Anterior cingulate cortex (tissue), 58 donors: ENCODE measurements at regions not wholly inside any gene's neighbourhood (a gene's known extent, or its start where the extent isn't known, plus 50 kb on each side); places are given as distances from the start of the nearest gene placed in this dataset.
A peak's percentile ranks its signal among the peaks of the same experiment; 100 is the strongest.

Source experiments
- DNase-seq, 58 donors: peaks; one replicate each; lab custom pipeline; 2025; lab: John Stamatoyannopoulos, UW

DNA sequence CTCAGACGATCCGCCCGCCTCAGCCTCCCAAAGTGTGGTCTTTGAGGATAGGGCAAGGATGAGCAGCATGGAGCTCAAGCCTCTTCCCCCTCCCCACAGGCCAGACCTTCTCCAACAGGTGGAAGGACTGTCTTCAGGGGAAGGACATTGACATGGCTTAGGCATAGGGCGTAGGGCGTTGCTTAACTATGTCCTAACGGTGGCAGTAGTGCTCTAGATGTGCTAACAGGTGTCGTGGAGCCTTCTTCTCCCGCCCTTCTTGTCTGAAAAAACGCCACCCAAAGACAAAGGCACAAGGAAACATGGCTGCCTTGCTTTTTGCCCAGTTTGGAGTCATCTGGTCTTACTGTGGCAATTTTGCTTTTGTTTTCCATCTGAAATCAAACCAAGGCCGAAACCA is 219.8 kb downstream of the OR13H1 start:
- DNase-seq = peak in 24 of 58 donors; percentile 4 to 87 (median 66)

DNA sequence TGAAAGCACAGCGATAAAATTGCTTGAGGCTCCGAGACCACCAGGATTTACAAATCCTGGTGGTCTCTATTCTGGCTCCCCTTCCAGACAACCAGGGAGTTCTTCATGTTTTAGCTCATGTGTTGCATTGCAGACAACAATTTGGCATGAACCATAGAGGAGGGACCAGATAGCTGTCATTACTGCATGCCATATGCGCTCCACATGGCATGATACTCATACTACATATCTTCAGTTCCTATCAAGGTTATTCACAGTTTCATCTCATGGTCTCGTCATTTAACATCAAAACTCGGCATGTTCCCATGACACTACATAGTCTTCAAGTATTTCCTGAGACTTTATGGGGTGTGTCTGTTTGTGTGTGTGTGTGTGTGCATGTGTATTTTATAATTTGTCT is 220.3 kb downstream of the OR13H1 start:
- peak in 1 of 58 donors; percentile 32 for DNase-seq

DNA sequence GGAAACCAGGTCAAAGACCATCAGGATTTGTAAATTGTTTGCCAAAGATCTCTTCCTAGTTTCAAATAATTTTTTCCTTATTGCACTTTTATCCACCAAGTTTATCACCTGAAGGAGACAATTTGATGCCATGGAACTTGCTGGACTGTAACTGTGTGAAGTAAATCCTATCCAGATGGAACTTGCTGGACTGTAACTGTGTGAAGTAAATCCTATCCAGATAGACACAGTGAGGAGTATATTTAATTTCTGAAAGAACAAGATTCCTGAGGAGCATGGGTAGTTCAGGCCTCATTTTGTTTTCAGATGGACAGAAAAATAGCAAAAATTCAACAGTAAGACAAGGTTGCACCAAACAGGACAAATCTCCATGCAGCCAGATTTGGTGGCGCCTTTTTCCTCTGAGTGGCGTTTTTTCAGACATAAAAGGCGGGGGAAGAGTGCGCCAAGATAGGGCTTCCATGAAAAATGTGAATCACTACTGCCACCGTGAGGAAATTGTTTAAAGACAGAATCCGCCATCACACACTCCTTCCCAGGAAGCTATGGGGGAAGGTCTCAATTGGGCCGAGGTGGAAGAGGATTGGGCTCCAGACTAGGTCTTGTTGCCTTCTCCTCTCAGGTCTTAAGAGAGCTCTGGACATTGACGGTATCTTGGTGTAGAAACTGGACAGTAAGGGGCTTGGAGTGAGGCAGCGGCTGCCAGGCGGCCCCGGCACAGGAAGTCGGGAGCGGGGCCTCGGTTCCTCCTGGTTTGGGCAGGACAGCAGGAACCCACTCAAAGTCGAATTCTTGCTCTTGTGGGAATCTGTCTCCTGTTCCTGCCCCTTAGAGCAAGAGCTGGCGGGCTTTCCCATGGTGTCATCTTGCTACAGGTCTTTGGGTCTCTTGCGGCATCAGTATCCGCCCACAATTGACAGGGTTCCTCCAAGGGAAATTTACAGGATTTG is 234.7 kb downstream of the OR13H1 start:
- DNase-seq = peak in 23 of 58 donors; percentile 22 to 87 (median 62)

DNA sequence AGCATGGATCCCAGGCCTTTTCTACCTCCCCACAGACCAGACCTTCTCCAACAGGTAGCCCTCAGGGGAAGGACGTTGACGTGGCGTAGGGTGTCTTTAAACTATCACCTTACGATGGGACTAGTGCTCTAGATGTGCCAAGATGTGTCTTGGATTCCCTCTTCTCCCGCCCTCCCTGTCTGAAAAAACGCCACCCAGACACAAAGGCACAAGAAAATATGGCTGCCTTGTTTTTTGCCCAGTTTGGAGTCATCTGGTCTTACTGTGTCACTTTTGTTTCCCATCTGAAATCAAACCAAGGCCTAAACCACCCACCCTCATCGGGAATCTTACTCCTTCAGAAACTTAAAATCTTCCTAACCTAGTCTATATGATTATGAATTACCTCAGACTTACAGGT is 235.4 kb downstream of the OR13H1 start:
- DNase-seq = no peak

DNA sequence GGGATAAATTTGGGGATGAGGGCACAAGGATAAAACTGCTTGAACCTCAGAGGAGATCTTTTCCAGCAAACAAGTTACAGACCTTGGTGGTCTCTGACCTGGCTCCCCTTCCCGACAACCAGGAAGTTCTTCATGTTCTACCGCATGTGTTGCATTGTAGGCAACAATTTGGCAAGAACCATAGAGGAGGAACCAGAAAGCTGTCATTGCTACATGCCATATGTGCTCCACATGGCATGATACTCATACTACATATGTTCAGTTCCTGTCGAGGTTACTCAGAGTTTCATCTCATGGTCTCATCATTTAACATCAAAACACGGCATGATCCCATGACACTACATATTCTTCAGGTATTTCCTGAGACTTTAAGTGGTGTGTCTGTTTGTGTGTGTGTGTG is 235.9 kb downstream of the OR13H1 start:
- DNase-seq = no peak

DNA sequence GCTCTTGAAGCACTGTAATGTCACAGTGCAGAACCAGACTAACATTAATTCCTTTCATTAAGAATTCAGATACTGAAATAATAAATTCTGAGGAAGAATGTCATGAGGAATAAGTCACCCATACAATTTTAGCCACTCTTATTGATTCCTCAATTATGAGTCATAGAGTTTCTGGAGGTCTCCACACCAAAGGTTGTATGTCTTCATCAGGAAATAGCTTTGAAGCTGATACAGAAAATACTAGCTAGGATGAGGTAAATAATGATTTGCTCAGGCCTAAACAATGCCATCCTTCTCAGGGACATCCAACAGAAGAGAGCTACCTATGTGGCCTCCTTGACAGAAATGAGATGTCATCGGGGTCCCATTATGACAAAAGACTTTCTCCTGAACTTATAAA is 238.8 kb downstream of the OR13H1 start:
- no peak for DNase-seq

DNA sequence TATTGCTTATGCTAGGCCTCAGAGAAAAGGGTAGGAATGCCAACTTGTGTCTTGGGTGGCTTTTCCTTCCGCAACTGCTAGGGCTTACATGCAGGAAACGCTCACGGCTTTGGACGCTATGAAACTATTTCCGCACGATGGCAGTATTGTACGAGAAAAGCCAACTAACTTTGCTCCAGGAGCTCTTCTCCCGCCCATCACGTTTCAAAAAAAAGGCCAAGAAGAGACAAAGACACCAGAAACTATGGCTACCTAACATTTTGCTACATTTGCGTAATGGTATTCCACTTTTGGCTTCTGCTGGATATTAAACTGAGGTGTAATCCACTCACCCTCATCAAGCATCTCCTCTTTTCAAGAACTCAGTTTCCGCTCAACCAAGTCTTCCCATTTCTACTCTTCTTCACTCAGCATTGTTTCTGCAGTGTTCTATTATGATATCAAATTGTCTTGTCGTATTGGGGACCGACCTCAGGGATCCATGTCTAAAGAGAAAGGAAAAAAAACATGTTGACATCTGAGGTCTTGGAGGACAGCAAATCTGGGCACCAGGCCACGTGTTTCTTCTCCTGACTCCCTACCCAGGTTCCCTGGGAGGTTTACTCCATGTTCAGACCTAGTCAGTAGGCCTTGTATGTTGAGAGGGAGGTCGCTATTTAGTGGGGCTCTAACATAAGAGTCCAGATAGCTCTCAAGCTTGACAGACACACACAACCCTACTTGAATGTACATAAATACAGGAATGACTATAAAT is 239.4 kb upstream of the STK26 start:
- peak in 23 of 58 donors; percentile 16 to 87 (median 62) for DNase-seq

DNA sequence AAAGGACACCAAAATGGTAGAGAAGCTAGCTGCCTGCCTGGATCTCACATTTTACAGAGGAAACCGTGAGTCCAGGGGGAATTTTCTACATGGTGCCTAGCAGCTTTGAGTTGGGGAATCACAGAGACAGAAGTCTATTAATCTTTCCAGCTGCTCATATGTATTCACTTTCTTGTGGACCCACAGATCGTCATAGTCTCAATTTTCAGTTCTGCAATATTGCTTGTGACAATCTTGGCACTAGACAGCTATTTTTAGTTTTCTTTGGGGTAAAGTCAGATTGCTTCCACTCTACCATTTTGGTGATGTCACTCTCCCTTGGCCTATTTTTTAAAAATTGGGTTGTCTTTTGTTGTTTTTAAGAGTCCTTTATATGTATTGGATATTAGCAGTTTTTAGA is 233.4 kb upstream of the STK26 start:
- no peak for DNase-seq

DNA sequence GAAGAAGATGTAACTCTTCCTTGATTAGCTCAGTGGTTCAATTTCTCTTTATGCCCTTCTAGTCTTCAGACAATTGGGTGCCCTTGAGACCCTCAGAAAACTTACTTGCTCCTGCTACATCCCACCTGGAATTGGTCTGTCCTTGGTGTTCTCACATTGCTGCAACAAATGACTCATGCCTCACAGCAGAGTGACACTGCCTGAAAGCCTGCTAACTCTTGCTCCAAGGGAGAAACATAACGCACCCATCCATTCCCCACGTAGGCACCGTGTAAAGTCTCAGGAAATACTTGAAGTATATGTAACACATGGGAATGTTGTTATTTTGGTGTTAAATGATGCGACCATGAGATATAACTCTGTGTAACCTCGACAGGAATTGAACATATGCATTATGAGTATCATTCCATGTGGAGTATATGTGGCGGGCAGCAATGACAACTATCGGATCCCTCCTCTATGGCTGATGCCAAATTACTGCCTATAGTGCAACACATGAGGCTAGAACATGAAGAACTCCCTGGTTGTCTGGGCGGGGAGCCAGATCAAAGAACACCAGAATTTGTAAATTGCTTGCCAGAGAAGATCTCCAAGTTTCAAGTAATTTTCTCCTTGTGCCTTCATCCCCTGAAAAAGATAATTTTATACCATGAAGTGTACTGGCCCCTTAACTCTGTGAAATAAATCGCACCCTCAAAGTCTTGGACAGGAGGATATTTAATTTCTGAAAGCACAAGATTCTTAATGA is 231.3 kb upstream of the STK26 start:
- DNase-seq = peak in 6 of 58 donors; percentile 5 to 50 (median 32)

DNA sequence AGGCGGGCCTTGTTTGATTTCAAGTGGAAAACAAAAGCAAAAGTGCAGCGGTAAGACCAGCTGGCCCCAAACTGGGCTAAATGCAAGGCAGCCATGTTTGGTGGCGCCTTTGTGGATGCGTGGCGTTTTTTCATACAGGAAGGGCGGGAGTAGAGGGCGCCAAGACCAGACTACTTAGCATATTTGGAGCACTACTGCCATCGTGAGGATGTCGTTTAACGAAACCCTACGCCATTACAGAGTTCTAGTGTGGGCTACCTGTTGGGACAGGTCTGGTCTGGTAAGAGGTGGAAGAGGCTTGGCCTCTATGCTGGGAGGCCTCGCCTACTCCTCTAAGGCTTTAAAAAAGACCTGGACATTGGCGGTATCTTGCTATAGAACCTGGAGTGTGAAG is 230.7 kb upstream of the STK26 start:
- peak in 24 of 58 donors; percentile 32 to 94 (median 82) for DNase-seq

DNA sequence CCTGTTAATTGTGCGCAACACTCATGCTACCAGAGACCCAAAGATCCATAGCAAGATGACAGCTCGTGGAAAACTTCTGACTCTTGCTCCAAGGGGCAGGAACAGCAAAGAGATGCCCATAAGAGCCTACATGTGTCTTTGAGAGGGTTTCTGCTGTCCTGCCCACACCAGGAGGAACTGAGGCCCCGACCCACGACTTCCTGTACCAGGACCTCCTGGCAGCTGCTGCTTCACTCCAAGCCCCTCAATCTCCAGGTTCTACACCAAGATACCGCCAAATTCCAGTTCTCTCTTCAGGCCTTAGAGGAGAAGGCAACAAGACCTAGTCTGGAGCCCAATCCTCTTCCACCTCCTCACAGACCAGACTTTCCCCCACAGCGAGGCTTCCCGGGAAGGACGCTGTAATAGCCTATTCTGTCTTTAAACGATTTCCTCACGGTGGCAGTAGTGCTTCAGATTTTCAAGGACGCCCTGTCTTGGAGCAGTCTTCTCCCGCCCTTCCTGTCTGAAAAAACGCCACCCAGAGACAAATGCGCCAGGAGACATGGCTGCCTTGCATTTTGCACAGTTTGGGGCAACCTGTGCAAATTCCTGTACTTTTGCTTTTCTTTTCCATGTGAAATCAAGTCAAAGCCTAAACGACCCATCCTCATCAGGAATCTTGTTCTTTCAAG is 230.2 kb upstream of the STK26 start:
- peak in 24 of 58 donors; percentile 20 to 92 (median 78) for DNase-seq

DNA sequence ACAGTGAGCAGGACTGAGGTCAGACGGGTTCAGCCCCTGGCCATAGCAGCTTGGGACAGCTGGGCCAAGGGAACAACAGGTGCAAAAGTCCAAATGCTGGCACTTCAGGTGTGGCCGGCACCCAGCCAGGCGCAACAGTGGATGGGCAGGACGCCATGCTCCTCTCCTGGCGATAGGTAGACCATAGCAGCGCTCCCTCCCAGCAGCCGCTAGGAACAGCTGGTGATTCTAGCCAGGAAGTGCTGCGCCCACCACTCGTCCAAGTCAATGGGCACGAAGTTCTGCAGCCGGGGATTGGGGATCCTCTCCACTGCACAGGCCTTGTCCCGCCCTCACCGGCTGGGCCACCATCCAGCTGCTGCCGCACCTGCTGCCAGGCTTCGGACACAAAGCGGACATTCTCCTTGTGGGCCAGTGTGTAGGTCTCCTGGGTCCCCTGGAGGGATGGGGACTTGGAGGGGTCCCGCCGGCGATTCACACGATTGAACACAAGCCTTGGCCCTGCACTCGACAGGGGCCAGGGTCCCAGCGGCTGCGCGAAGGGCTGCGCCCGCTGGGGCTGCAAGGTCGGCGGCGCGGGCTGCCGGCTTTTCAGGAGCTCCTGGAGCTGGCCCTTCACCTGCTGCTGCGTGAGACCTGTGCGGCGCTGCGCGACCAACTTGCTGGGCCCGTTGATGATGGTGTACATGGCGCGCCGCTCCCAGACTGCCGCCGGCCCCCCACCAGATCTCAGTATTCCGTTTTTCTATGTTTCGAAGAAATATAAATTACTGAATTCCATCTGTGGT is 227.5 kb upstream of the STK26 start:
- DNase-seq = no peak

DNA sequence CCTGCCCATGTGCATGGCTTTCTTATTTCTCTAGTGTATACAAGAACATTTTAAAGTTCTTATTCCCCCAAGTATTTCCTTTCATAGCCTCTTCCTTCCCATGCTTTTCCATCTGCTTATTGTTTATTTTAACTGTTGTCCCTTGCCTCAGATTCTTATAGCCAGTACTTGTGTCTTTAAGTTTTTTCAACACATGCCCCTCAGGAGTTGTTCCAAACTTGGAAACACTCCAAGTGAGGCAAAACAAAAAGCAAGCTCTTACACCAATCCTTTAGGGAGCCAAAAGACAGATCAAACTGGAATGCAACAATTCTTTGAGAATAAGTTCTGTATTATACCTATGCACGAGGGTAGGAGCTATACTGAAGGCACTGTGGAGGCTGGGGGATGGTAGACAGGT is 222.0 kb upstream of the STK26 start:
- DNase-seq = no peak

DNA sequence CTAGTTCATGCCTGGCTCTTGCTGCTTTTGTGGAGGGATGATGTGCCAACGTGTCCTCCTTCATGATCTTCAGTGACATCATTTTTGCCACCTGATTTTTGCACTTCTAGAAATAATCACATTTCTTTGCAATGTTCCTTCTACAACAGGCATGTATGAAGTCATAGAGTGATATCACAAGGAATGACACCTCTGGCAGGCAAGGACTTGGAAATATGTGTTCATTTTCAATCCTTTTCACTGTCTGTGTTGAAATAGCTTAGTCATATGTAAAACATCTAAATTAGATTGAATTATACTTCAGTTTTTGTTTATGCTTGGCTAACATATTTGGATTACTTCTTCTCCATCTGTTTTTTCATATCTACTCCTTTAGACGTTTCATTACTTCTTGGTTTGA is 221.2 kb upstream of the STK26 start:
- DNase-seq = no peak

DNA sequence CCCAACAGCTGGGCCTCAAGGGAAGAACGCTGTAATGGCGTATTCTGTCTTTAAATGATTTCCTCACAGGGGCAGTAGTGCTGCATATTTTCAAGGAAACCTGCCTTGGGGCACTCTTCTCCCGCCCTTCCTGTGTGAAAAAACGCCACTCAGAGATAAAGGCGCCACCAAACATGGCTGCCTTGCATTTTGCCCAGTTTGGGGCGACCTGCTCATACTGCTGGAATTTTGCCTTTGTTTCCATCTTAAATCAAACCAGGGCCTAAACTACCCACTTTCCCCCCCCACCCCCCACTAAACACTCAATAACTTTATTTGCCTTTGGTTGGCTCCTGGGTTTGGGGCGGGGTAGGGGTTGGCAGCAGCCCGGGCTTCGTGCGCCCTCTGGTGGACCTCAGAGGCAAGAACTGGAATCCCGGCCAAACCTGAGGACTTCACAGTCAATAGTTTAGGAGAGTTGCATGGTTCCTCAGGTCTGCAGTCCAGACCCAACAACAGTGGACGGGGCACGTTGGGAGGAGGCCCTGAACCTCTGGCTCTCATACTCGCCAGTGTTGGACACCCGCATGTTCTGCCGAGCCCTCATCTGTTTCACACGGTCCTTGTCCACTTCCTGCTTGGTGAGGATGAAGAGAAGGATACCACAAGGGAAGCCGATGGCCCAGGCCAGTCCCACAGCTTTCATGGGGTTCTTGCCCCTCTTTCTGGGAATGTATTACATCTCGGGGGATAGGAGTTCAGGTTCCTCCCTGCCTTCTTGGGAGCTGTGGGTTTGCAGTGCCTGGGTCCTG is 220.1 kb upstream of the STK26 start:
- DNase-seq = peak in 24 of 58 donors; percentile 39 to 86 (median 67)

DNA sequence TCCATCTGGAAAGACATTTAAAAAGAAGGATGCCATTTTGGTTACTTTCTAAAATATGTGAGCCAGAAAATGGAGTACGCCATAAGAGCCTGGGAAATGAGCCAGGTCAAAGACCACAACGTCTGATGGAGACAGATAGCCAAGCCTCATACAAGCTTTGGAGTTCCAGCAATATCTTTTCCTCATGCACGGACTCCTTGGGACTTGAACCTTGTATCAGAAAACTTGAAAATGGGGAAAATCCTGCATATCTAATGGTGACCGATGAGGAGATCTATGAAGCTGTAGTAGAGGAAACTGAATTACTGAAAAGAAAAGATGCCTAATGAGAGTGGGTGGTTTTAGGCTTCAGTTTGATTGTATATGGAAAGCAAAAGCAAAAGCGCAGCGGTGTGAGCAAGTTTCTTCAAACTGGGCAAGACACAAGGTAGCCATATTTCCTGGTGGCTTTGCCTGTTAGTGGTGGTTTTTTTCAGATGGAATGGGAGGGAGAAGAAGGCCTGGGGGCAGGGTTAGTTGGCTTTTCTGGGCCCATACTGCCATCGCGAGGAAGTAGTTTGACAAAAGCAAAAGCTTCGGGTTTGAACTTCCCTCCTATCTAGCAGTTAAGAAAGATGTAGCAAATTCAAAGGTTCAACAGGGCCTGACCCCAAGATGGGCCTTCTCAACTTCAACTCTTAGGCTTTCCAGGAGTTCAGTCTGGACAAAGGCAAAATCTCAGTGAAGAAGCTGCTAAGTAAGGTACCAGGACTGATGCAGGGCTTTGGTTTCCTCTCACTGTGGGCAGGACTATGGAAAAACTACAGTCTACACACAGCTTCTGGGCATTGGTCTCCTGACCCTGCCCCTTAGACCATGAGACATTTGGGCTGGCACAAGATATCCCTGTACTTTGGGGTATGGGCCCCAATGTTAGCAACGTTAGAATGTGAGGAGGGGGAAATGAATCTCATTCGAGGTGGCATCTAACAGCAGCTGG is 210.0 kb upstream of the STK26 start:
- peak in 30 of 58 donors; percentile 0 to 91 (median 64) for DNase-seq

DNA sequence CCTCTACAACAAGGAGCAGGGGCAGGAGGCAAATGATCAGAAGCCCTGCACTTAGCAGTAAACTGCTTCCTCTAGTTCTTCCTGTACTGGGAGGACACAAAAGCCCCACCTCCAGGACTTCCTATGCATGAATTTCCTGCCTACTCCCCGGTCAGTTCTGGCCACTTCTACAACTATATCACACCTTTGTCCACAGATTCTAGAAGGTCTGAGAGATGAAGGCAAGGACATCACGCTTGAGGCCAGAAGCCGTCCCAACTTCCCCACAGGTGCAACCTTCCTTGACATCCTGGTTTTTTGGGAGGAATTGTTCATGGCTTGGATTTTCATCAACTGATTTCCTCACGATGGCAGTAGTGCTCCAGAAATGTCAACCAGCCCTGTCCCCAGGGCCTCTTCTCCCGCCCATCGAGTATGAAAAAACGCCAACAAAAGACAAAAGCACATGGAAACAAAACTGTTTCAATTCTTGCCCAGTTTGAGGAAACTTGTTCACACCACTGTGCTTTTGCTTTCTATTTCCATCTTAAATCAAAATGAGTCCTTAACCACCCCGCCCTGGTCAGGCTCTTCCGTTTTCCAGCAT is 206.5 kb upstream of the STK26 start:
- peak in 38 of 58 donors; percentile 0 to 91 (median 40) for DNase-seq
